ENCODE measurements at regions not wholly inside any gene's neighbourhood (a gene's known extent, or its start where the extent isn't known, plus 50 kb on each side); places are given as distances from the start of the nearest gene placed in this dataset.

GRCh38 chr13:105349082-105349723, 1186.3 kb downstream of the EFNB2 start:
- DNase-seq (ENCODE audit: low read depth): no peak

GRCh38 chr13:105346141-105346775, 1189.2 kb downstream of the EFNB2 start:
- no peak for DNase-seq (ENCODE audit: low read depth)

GRCh38 chr13:105345730-105346129, 1189.7 kb downstream of the EFNB2 start:
- DNase-seq (ENCODE audit: low read depth): no peak

- no peak for DNase-seq (ENCODE audit: low read depth)
These were observed 1190.3 kb downstream of the EFNB2 start for GRCh38 chr13:105345131-105345530.

- no peak for DNase-seq (ENCODE audit: low read depth)
These were observed 1192.2 kb downstream of the EFNB2 start for GRCh38 chr13:105343134-105343806.

- DNase-seq (ENCODE audit: low read depth): no peak
These were observed 1193.1 kb downstream of the EFNB2 start for GRCh38 chr13:105342281-105342820.

GRCh38 chr13:105341758-105342157, 1193.7 kb downstream of the EFNB2 start:
- DNase-seq (ENCODE audit: low read depth): no peak

GRCh38 chr13:105341256-105341655, 1194.2 kb downstream of the EFNB2 start:
- no peak for DNase-seq (ENCODE audit: low read depth)

GRCh38 chr13:105340061-105340606, 1195.3 kb downstream of the EFNB2 start:
- no peak for DNase-seq (ENCODE audit: low read depth)

- DNase-seq (ENCODE audit: low read depth): no peak
These were observed 1196.7 kb downstream of the EFNB2 start for GRCh38 chr13:105338773-105339172.

GRCh38 chr13:105338006-105338405, 1197.5 kb downstream of the EFNB2 start:
- no peak for DNase-seq (ENCODE audit: low read depth)

GRCh38 chr13:105336706-105337576, 1198.5 kb downstream of the EFNB2 start:
- no peak for DNase-seq (ENCODE audit: low read depth)

- no peak for DNase-seq (ENCODE audit: low read depth)
These were observed 1201.3 kb downstream of the EFNB2 start for GRCh38 chr13:105334211-105334610.

GRCh38 chr13:105333416-105333815, 1202.0 kb downstream of the EFNB2 start:
- no peak for DNase-seq (ENCODE audit: low read depth)

GRCh38 chr13:105329359-105329758, 1206.1 kb downstream of the EFNB2 start:
- DNase-seq (ENCODE audit: low read depth): no peak

- DNase-seq (ENCODE audit: low read depth): no peak
These were observed 1207.2 kb downstream of the EFNB2 start for GRCh38 chr13:105328212-105328611.

GRCh38 chr13:105327581-105328126, 1207.8 kb downstream of the EFNB2 start:
- no peak for DNase-seq (ENCODE audit: low read depth)

- no peak for DNase-seq (ENCODE audit: low read depth)
These were observed 1215.6 kb downstream of the EFNB2 start for GRCh38 chr13:105319875-105320274.

GRCh38 chr13:105316731-105317130, 1218.7 kb downstream of the EFNB2 start:
- no peak for DNase-seq (ENCODE audit: low read depth)

GRCh38 chr13:105312906-105313305, 1222.6 kb downstream of the EFNB2 start:
- no peak for DNase-seq (ENCODE audit: low read depth)

GRCh38 chr13:105311094-105311493, 1224.4 kb downstream of the EFNB2 start:
- no peak for DNase-seq (ENCODE audit: low read depth)

- no peak for DNase-seq (ENCODE audit: low read depth)
These were observed 1227.7 kb downstream of the EFNB2 start for GRCh38 chr13:105307776-105308175.
